ENCODE measurements at regions not wholly inside any gene's neighbourhood (a gene's known extent, or its start where the extent isn't known, plus 50 kb on each side); places are given as distances from the start of the nearest gene placed in this dataset.
"Not testable (repeated sequence)": the region's sequence is repeated elsewhere in the genome, so short reads cannot be mapped to it uniquely, and the experiment has no call there.

DNA sequence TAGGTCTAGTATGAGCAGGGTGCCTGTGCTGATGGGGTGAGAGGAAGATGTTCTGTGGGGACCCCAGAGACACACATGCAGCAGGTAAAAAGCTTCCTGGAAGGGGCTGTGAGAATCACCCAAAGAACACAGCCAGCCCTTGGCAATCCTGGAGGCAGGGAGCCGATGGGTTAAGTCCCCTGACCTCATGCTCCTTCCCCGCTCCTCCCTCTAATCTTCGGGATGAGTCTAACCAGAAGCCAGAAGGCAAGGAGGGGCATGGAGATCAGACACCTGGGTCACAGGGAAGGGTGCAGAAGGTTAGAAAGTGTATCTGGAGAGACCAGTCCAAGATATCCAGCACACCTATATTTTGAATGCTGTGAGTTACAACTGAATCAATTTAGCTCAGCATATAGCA, 274.1 kb upstream of the PAPPA start:
- DNase-seq (ENCODE audit: low read depth in 3 of 3), result no peak

DNA sequence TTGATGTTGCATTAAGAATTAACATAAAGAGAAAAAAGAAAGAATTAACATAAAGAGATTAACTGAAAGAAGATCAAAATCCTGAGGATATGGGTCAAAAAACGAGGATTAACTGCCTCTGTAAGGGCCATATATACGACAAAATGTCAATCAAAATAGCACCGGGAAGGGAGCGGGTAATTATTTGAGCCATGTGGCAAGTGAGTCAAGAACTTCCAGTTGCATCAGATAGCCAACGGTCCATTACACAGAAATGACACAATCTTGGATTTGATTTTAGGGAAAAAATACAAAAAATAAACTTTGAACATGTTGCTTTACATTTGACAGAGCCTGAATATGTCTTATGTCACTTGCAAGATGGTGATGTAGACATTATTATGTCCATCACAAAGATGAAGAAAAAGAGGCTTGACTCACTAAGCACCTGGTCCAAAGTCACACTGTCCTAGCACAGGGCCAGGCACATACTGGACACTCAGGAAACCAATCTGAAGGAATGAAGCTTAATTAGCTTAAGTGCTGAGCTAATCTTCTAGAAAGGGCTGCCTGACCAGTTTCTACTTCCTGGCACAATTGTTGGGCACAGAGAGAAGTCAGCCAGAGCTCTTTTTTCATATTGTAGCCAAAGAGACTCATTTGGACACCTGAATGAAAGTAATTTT, 273.2 kb upstream of the PAPPA start:
- DNase-seq (ENCODE audit: low read depth in 3 of 3), result no peak

DNA sequence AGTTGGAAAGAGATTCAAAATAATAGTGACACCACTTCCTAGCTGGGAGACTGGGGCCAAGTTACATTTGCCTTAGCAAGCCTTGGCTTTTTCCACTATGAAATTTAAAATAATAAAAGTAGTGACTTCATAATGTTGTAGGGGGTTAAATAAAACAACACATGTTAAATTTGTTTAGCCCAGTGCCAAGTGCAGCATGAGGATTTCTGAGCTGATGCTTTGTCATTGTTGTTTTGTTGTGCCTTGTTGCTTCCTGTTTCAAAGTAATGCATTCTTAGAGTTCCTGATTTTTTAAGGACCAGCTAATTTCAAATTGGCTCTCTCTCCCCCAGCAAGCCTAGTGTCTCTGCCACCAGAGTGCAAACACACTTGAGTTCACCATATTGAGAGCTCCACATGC, 270.7 kb upstream of the PAPPA start:
- no peak for DNase-seq (ENCODE audit: low read depth in 3 of 3)

DNA sequence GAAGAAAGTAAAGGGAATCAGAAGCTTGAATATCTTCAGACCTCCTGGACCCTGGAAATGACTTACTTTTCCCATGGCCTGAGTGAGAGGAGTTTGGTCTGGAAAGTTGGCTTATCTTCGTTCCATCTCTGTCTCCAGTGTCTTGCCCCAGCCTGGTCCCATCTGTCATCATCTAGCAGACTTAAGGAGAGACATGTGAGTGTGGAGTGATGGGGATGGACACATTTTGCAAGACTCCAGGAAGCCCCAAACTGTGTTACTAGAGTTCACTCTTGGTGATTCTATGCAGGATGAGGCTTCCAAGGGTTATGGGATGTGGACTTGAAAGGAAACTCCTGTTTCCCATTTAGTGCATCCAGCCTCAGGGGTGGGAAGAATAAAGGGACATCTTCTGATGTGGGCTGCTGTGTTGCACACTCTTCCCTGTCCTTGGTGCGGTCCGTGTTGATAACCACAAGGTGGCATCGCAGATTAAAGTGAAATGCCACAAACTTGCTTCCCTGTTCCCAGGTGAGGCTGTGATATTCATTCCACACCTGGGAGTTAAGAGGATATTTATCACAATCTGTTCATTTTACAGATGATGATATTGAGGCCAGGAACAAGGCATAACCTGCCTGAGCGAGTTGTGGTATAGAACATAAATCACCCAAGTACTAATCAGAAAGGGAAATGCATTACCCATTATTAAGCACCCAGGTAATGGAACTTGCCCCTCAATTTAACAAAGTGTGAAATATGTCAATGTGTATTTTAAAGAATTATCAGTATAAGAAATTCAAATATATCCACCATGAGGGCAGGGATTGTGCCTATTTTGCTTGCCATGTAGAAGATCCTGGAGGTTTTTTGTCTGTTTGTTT, 269.9 kb upstream of the PAPPA start:
- DNase-seq (ENCODE audit: low read depth in 3 of 3), result no peak

DNA sequence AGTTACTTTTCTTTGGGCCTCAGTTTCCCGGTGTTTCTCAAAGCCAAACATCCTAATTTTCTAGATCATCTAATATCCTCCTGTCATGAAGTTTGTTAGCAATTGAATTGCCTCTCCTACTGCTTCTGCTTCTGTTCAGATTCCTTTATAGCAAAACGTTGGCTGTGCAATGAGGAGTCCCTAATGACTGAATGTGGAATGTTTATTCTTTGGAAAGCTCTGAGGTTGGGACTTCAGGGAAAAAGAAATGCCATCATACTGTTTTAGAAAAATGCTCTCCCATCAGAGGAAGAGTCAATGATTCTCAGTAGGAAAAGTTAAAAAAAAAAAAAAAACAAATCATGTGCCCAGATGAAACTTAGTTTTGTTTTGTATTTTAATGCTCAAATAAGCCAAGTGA, 268.7 kb upstream of the PAPPA start:
- no peak for DNase-seq (ENCODE audit: low read depth in 3 of 3)

DNA sequence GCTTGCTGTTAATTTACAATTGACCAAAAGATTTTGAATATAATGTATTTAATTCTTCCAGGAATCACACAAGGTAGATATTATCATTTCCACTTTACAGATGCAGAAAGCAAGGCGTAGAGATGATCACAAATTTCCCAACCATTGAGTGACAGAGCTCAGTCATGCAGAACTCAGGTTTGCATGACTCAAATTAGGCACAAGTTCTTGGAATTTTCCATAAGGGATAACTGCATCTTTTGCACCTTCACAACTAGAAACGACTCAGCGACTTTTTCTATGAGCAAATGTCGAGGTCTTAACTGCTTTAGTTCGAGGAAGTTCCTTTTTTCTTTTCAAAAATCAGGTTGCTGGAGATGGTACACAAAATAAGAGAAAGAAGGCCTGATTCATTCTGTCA, 265.5 kb upstream of the PAPPA start:
- DNase-seq (ENCODE audit: low read depth in 3 of 3), result no peak

DNA sequence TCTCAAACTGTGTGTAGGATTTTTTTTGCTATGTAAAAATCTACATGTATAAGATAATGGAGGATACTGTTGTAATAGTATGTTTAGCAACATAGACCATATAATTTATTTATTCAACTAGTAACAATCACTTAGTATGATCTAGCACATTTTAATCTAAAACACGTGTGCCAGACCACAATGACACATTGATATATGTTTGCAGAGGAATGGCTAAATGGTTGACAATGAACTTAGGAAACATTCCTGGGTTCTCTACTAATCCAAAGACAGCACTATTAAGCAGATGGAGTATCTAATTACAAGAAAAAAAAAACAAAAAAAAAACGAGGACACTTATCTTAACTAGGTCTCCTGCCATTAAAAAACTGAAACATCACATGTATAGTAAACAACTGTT, 261.7 kb upstream of the PAPPA start:
- no peak for DNase-seq (ENCODE audit: low read depth in 3 of 3)

DNA sequence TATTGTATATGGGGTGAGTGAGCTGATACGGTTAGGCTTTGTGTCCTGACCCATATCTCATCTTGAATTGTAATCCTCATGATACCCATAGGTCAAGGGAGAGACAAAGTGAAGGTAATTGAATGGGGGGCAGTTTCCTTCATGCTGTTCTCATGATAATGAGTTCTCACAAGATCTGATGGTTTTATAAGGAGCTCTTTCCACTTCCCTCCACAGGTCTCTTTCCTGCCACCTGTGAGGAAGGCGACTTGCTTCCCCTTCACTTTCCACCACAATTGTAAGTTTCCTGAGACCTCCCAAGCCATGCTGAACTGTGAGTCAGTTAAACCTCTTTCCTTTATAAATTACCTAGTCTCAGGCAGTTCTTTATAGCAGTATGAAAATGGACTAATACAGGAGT, 255.1 kb upstream of the PAPPA start:
- DNase-seq (ENCODE audit: low read depth in 3 of 3), result not testable (repeated sequence)

DNA sequence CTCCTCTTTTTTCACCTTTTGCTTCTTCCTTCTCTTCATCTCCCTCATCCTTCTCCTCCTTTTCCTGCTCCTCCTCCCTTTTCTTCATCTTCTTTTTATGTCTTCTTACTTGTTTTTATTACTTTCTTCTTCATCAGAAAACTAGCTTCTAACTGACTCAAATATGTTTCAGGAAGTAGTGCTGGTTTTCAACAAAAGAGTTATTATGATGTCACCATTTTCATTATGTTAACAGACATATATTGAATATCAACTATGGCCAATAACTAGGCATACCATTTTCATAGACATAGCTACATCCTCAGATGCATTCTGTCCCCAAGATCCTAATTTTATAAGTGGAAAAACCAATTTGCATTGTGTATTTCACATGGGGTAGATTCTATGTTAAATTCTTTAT, 252.9 kb upstream of the PAPPA start:
- no peak for DNase-seq (ENCODE audit: low read depth in 3 of 3)

DNA sequence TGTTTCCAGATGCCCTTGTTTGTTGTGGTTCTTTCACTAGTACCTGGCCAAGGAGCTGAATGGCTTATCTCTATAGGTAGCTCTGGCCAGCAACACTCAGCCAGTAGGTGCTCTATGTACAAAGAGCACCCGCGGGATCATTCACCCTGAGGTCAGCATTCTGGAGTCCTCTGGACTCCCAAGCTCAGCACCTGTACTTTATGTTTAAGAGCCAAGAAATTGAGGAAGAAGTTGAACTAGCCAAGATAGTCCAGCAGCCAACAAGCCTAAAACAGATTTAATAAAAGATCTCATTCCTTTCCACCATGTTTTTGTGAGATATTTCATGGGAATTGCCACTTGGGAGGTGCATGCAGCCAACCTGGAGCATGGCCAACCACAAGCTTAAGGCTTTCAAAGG, 242.6 kb upstream of the PAPPA start:
- no peak for DNase-seq (ENCODE audit: low read depth in 3 of 3)

DNA sequence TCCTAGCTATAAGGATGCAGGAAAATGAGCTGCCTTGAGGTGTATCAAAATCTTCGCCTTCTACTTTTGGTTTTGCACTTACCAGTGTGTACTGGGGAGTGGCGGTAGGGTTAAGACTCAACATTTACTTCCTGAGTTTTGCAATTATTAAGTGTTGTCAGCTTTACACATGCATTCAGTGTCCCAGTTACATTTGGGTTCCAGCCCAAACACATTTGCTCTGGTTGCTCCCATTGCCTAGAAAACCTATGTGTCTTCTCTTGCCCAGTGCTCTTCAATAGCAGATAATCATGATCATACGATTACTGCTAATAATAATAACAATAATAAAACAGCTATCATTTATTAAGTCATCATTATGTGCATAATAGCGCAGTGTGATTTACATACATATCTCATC, 241.5 kb upstream of the PAPPA start:
- DNase-seq (ENCODE audit: low read depth in 3 of 3), result no peak

DNA sequence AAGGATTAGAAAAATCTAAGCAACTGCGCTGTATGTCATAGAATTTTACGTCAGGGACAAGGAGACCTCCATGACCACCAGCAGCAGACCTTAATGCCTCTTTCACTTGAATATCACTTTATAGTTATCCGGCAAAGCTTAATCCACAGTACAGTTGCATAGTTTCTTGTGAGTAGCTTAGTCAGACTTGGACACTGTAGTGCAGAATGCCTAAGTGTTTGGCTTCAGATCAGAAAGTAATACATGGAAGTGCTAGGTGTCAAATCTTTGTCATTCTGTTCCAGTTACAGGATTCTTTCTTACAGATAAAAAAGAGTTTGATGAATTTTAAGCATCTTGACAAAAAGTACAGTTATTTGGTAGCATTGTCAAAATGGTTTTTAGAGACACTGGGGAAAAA, 239.9 kb upstream of the PAPPA start:
- no peak for DNase-seq (ENCODE audit: low read depth in 3 of 3)

DNA sequence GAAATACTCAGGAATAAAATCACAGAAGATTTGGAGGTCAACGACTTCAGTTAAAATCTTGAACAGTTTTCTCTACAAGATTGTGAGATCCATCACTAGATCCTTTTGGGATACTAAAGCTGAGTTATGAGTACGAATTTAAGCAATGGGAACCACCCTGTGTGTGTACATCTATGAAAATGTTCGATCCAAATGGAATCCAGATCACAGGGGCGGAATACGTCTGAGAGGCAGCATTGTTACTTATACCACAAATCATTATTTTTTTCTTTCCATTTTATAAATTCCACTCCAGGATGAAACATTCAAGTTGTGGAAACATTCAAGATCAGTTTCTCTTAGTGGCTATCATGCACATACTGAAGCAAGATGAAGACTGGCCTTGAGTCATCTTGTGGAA, 239.3 kb upstream of the PAPPA start:
- DNase-seq (ENCODE audit: low read depth in 3 of 3), result no peak

DNA sequence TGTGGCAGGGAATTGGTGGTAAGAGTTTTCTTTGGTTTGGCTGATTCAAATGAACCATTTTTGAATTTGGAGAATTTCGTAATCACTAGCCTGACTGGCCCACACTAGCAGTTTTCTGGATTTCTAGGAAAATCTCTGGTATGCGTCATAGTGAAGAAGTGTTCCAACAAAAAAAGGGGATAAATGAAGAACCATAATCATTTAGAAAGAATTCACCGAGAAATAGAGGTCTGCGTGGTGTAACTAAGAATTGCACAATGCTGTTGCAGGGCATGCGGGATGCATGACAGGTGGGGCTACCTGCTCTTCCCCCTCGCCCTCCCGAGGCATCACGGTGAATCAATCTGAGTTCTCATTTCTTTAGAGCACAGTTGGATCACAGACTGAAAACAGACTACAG, 232.3 kb upstream of the PAPPA start:
- no peak for DNase-seq (ENCODE audit: low read depth in 3 of 3)

DNA sequence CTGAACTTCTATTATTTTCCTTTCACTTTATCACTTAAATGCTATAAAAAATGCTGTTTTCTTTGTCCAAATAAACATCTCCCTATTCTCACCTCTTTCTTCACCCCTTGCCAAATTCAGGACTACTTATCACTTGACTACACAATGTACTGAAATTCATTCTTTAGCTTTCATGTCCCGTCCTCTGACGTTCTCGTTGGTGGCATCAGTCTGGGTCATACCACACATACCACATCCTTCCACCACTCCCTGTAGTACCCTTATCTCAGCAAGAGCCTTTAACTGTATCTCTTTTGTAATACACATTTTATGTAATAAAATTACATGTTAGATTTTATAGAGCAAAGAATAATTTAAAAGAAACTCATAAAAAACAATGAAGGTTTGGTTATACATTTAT, 231.1 kb upstream of the PAPPA start:
- no peak for DNase-seq (ENCODE audit: low read depth in 3 of 3)

DNA sequence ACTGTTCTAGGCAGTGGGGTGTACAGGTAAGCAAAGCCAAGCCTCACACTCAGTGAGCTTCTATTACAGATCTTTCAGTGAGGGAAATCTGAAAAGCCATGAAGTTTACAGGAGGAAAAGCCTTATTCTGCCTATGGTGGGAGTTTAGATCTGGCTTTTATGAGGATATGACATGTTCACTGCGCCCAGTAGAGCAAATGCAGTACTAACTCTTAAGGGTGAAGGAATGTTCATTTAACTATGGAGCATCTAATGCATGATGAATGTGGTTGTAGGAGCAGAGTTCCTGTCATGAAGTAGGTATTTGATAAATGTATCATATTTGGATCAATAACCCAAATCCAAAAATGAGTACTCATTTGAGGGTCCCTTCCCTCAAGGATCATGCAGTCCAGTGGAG, 230.2 kb upstream of the PAPPA start:
- no peak for DNase-seq (ENCODE audit: low read depth in 3 of 3)

DNA sequence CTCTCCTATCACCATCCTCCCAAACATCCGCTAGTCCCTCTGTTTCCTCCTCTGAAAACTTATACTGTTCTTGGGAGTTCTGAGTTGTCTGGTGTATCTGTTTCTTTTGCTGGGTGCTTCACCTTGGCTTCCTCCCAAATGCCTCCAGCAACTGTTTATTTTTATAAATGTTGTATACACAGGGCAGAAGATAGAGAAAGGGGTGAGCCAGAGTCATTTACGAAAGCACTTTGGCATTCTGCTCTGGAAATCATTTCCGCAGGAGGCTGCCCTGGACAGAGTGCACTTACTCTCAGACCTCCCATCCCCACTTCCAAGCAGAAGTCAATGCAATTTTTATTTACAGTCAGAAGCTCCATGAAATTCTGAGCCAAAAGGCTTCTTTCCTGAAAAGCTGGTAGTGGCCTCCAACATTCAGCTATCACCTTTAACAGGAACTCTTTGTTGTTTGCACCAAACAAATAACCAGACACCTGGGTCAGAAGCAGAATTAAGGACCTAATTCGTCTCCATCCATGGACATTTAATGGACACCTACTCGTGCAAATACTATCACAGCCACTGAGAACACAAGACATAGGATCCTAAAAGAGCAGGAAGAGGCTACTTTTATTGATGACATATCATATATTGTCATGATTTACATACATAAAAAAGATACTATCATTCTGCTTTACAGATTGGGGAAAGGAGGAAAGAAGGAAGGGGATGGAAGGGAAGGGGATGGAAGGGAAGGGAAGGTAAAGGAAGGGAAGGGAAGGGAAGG, 229.5 kb upstream of the PAPPA start:
- DNase-seq (ENCODE audit: low read depth in 3 of 3), result no peak

DNA sequence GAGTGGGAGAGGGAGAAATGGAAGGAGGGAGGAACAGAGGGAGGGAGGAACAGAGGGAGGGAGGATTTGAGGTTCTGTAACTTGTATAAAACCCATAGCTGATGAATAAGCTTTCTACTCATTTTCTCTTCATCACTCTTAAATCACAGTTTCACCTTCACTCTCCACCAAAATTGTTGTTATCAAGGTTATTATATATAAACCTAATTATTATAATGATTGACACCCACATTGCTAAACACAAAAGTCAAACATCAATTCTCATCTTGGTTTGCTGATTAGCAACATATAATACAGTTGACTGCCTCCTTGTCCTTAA, 229.0 kb upstream of the PAPPA start:
- no peak for DNase-seq (ENCODE audit: low read depth in 3 of 3)

DNA sequence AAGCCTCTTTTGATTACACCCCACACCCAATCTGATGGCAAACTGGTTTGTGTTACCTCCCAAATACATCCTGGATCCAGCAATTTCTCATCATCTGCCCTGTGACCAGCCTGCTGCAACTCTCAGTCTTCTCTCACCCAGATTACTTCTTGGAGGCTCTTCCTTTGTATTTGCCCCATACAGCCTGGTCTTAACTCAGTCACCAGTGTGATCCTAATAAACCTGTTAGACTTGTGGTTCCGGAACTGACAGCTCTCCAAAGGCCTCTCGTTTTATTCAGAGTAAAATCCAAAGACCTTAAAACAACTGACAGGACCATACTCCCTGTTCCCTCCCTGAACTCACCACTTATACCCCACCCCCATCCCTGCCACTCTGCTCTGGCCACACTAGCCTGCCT, 228.2 kb upstream of the PAPPA start:
- no peak for DNase-seq (ENCODE audit: low read depth in 3 of 3)

DNA sequence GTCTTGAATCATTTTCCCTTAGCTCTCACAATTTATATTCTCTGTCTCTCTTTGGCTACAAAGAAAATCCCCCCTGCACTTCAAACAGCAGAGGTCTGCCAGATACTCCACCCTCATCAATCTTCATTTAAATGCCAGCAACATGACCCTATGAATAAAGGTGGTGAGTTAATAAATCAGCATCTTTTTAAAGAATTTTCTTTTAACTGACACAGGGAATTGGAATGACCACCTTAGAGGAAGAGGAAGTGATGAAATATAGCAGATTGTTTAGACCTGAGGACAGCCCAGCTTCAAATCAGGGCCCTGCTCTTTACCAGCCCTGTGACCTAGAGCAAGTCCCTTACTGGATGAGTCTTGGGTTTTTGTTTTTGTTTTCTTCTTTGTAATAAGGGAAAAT, 223.1 kb upstream of the PAPPA start:
- no peak for DNase-seq (ENCODE audit: low read depth in 3 of 3)

DNA sequence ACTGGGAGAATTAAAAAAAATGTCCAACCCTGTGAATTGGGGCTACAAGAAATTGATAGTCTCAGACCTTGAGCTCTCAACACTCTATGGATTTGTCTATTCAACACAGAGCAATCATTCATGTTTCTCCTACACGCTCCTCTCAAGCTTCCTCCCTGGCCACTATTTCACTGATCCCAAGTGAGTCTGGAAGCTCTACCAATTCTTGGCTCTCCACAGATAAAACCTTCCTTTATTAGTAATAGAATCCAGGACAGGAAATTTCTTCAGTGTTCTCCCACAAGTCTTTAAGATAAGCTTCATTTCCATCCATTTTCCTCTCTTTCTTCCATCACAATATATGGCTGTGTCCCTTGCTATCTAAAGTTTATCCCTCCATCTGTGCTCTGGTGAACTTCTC, 215.1 kb upstream of the PAPPA start:
- no peak for DNase-seq (ENCODE audit: low read depth in 3 of 3)

DNA sequence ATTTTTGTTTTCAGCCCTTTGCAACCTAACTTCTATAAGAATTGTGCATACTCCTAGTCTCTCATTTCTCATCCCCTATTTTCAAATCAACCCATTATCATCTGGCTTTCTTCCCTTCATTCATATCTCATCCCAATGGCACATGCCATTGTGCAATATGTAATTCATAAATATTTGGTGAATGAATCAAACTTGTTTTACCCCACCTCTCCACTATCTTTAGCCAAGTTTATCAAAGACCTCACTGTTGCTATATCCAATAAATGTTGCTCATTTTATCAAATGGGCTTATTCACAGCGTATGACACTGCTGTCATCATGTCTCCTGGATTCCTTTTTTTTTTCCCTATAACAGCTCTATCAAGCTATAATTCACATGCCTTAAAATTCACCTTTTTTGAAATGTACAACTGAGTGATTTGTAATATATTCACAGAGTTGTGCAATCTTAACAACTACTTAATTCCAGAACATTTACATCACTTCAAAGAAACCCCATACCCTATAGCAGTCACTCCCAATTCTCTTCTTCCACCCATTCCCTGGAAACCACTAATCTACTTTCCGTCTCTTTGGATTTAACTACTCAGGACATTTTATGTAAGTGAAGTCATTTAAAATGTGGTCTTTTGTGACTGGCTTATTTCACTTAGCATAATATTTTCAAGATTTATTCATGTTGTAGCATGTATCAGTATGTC, 214.4 kb upstream of the PAPPA start:
- no peak for DNase-seq (ENCODE audit: low read depth in 3 of 3)
